ENCODE measurements at regions not wholly inside any gene's neighbourhood (a gene's known extent, or its start where the extent isn't known, plus 50 kb on each side); places are given as distances from the start of the nearest gene placed in this dataset.

DNA sequence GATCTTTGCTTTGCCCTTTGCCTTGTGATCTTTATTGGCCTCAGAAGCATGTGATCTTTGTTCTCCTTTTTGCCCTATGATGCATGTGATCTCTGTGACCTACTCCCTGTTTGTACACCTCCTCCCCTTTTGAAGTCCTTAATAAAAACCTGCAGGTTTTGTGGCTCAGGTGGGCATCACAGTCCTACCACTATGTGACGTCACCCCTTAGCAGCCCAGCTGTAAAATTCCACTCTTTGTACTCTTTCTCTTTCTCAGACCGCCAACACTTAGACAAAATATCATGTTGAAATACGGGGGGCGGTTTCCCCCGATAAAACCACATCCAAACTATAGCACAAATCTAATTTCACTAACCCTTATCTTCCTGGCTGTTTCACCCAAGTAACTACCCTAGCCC, 76.7 kb upstream of the RAPGEF4 start:
- no peak overlapping the region for H3K4me3 ChIP-seq
- H3K36me3 ChIP-seq (ENCODE audit: low read depth), result no peaks in the 10 kb centered on the region
- intact Hi-C loops (cut with DNase I, micrococcal nuclease), result no loop called here
- TF ChIP-seq, protein P1, sequence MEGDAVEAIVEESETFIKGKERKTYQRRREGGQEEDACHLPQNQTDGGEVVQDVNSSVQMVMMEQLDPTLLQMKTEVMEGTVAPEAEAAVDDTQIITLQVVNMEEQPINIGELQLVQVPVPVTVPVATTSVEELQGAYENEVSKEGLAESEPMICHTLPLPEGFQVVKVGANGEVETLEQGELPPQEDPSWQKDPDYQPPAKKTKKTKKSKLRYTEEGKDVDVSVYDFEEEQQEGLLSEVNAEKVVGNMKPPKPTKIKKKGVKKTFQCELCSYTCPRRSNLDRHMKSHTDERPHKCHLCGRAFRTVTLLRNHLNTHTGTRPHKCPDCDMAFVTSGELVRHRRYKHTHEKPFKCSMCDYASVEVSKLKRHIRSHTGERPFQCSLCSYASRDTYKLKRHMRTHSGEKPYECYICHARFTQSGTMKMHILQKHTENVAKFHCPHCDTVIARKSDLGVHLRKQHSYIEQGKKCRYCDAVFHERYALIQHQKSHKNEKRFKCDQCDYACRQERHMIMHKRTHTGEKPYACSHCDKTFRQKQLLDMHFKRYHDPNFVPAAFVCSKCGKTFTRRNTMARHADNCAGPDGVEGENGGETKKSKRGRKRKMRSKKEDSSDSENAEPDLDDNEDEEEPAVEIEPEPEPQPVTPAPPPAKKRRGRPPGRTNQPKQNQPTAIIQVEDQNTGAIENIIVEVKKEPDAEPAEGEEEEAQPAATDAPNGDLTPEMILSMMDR (IDR thresholded peaks at IDR 0.05), result no peak
- peaks cover 3% of the 10 kb centered on the region for H3K9me3 ChIP-seq
- no peak for DNase-seq
- no peaks in the 10 kb centered on the region for H3K4me1 ChIP-seq (ENCODE audit: low read depth)
- ATAC-seq, result no peak

DNA sequence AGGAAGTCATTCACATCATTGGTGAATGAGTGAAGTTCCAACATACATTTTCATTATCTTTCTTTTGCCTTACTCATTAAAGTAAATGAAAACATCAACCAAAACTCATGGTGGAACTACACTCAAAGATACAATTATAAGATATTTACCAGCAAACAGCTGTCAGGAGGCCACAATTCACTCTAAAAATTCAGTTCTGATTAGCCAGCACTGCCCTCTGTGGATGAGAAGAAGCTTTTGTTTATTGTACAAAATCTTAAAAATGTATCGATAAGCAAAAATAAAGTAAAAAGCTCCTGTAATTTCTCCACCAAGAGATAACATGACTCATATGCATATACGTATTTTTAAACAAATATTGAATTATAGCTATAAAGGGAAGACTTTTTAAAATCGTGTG, 73.5 kb upstream of the RAPGEF4 start:
- H3K9me3 ChIP-seq, result peaks cover 3% of the 10 kb centered on the region
- no peak overlapping the region for H3K4me3 ChIP-seq
- TF ChIP-seq, protein P1 (IDR thresholded peaks at IDR 0.05), result no peak
- no peak for ATAC-seq
- no peaks in the 10 kb centered on the region for H3K4me1 ChIP-seq (ENCODE audit: low read depth)
- H3K36me3 ChIP-seq (ENCODE audit: low read depth), result no peaks in the 10 kb centered on the region
- intact Hi-C loops (cut with DNase I, micrococcal nuclease), result no loop called here
- DNase-seq, result no peak

DNA sequence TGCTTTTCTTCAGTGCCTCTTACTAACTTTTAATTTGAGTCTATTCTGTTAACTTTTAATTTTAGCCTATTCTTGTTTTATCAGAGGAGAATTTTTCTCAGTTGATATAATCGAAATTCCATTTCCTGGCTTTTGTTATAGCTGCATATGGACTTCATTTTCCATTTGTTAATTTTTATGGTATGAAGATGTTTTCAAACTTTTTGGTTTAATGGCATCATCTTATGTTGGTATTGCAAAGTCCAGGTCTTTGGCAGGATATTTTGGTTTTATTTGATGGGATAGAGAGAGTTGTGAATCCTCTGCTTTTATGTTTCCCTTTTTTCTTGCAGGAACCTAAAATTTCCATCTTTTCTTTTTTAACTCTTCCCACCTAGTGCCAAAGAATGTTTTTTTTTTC, 70.9 kb upstream of the RAPGEF4 start:
- H3K9me3 ChIP-seq, result no peaks in the 10 kb centered on the region
- ATAC-seq, result no peak
- no peak overlapping the region for H3K4me3 ChIP-seq
- TF ChIP-seq, protein P1 (IDR thresholded peaks at IDR 0.05), result no peak
- no peaks in the 10 kb centered on the region for H3K36me3 ChIP-seq (ENCODE audit: low read depth)
- intact Hi-C loops (cut with DNase I, micrococcal nuclease), result no loop called here
- DNase-seq, result no peak
- H3K4me1 ChIP-seq (ENCODE audit: low read depth), result no peaks in the 10 kb centered on the region

DNA sequence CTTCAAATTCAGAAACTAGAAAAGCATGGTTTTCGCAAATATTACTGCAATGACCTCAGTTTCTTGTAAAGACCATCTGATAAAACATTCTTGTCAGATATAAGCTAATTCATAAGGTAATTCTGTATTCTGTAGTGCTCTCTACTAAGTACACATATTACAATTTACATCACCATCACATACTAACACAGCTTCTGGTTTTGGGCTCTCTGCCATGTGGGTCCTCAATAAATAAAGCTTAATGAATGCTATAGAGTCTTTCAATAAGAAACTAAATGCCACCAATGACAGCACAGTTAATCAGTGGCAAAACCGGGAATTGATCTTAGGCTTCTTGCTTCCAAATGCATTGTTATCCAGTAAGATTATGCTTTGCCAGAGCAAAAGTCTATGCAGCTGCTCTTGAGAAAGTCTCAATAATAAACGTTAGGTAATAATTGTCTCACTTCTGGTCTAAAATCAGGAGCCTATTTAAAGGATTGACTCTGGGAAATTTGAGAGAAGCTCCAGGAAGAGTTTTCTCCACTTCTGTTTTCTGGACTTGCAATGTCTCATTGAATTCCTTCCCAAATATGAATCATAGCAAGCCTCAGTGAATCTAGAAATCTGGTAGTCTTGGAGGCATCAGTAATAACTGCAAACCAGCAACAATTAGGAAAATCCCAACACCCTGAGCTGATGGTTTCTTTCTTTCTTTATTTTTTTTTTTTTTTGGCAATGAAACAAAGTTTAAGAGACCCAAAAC, 67.9 kb upstream of the RAPGEF4 start:
- intact Hi-C loops (cut with DNase I, micrococcal nuclease), result no loop called here
- Histone ChIP-seq H3K9me3 (no peaks in the 10 kb centered on the region), H3K4me1 (ENCODE audit: low read depth) (no peaks in the 10 kb centered on the region), H3K4me3 (no peak overlapping the region), H3K36me3 (ENCODE audit: low read depth) (no peaks in the 10 kb centered on the region)
- no peak for DNase-seq
- TF ChIP-seq, protein P1 (IDR thresholded peaks at IDR 0.05), result no peak
- ATAC-seq, result no peak

DNA sequence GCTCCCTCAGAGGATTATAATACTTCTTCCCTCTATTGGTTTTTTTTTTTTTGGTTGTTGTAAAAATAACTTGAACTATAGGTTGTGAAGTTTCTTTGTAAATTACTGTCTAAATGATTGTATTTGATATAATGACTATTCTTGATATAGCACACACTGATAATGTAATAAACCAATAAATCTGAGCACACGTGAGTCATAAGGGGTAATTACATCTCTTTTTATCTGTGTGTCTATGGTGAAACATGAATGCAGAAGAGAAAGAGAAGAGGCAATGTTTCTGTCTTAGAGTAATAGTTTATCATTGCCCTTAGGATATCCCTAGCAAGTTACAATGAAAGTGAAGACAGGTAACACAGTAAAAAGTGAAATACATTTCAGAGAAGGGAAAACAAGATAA, 64.1 kb upstream of the RAPGEF4 start:
- TF ChIP-seq, protein P1 (IDR thresholded peaks at IDR 0.05), result no peak
- Histone ChIP-seq H3K9me3 (peaks cover 4% of the 10 kb centered on the region), H3K4me1 (ENCODE audit: low read depth) (no peaks in the 10 kb centered on the region), H3K36me3 (ENCODE audit: low read depth) (no peaks in the 10 kb centered on the region), H3K4me3 (no peak overlapping the region)
- intact Hi-C loops (cut with DNase I, micrococcal nuclease), result no loop called here
- no peak for DNase-seq
- ATAC-seq, result peak; percentile 65

DNA sequence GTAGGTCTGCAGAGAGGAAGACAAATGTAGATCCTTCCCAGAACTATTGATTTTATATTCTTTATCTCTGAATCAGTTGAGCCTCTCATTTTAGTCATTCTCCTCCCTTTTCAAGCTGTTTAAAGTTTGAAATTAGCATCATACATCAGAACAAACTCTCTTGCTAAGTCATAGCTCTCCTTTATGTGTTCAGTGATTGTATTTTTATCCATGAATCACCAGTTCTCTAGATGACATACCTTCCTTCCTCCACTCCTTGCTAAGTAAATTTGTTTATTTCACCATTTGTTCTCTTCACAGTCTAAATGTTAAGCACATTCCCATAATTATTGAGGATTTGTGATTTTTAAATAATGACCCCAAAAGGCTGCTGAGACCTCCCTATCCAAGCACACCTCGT, 63.5 kb upstream of the RAPGEF4 start:
- Histone ChIP-seq H3K4me3 (no peak overlapping the region), H3K9me3 (peaks cover 4% of the 10 kb centered on the region), H3K36me3 (ENCODE audit: low read depth) (no peaks in the 10 kb centered on the region), H3K4me1 (ENCODE audit: low read depth) (no peaks in the 10 kb centered on the region)
- TF ChIP-seq, protein P1 (IDR thresholded peaks at IDR 0.05), result no peak
- ATAC-seq (peak; percentile 72), DNase-seq (no peak)
- intact Hi-C loops (cut with DNase I, micrococcal nuclease), result no loop called here
